SK-N-MC (cell line): ENCODE measurements at regions not wholly inside any gene's neighbourhood (a gene's known extent, or its start where the extent isn't known, plus 50 kb on each side); places are given as distances from the start of the nearest gene placed in this dataset.

Source experiments
- EZH2 ChIP-seq: fragments of 200-600 bp; sonication (generic); IDR thresholded peaks from one replicate; pipeline ENCODE4 v1.6.1; 2017; ENCODE audit warnings: antibody characterized with exemption
- FOXP2 ChIP-seq: optimal IDR thresholded peaks from 2 replicates; pipeline ENCODE3; 2011; ENCODE audit warnings: mild to moderate bottlenecking, moderate library complexity; ENCODE audit not compliant: insufficient read depth; ENCODE audit errors: extremely low read length, control extremely low read depth
- POLR2AphosphoS5 ChIP-seq: IDR thresholded peaks from 2 replicates; pipeline ENCODE4 v1.6.1; 2012; ENCODE audit warnings: mild to moderate bottlenecking, low read depth, low read length, borderline replicate concordance

DNA sequence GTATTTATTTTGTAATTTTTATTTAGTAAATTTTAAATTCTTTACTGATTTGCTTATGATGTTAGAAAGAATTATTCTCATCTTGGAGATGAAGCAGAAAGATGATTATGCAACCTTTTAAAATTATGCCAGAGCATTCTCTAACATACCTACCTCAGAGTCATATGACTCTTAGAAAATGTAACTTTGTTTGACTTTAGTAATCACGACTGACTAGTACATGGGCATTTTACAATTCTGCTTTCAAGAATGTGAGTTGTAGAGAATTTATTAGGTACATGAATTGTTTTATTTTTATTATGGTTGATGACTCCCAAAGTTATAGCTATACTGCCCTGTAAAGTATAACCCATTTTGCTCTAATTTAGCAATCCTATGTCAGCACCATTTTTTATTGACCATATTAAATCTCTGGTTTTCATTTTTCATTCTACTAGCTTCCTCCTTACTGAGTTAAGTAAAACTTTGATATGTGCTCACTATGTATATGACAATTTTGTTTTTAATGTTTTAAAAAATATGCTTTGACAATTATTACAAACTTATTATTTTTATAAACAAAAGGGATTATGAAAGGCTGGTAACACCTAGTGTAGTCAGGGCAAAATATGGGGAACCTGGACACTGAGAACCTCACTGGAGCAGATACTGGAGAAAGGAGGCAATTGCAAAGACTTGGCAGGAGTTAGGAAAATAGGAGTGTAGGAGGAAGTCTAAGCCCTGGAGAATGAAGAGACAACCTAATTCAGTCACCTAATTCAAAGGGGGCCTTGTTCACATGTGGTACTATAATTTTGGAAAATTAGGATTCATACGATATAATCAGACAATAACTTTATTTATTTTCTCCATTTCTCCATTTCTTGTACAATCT, 249.7 kb upstream of the DAB2 start:
- TF ChIP-seq POLR2AphosphoS5 (no peak), EZH2 (no peak), FOXP2 (no peak)
